SHP77 (cell line): ENCODE measurements at regions not wholly inside any gene's neighbourhood (a gene's known extent, or its start where the extent isn't known, plus 50 kb on each side); places are given as distances from the start of the nearest gene placed in this dataset.

Experiments used
- DNase-seq, 2 experiments: peaks; one replicate each; lab custom pipeline; 2025; lab: John Stamatoyannopoulos, UW

DNA sequence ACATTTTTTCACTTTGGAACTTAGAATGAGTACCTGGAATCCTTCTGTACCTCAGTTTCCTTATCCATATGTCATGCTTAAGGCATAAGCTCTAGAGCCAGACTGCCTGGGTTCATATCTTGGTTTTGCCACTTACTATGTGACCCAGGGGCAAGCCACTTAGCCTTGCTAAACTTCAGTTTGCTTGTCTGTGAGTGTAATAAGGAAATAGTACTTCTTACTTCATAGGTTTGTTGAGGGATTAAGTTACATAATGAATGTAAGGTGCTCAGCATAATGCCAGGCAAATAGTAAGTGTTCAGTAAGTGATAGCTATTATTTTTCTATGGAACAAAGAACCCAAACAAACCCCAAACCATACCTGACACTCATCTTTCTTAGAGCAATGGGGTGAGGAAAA is 225.1 kb downstream of the BCAT1 start:
- no peak for DNase-seq

DNA sequence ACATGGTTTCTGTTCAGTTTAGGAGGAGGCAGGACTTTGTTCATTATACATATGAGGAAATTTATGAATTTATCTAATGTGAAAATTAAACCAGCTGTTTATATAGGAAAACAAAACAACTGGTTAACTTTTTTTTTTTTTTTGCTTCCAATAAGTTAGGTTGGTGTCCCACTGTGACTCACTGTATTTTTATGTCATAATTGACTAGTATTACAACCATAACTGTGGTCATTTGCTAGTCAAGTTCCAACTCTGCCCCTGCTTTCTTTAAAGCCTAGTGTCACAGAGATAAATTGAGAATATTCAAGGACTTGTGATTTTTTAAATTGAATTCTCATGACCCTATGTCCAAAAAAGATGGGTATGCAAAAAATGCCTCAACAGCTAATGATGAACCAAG is 227.7 kb downstream of the BCAT1 start:
- no peak for DNase-seq

DNA sequence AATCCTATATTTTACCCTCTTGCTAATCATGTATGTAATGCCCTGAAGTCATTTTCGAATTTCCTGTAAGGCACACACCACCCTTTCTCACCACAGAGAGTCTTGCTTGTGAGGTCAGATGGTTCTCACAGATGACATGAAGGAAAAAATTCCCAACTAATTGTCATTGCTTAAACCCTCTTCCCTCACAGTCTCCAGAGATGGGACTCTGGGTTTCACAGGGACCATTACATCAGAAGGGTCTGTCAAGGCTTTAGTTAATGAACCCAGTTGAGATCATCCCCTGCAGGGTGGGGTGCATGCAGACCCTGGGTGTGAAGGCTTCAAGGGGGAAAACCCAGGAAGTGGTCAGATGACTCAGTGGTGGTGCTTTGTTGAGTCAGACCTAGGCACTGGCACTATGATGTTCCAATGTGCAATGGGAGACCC is 229.6 kb downstream of the BCAT1 start:
- DNase-seq = no peak

DNA sequence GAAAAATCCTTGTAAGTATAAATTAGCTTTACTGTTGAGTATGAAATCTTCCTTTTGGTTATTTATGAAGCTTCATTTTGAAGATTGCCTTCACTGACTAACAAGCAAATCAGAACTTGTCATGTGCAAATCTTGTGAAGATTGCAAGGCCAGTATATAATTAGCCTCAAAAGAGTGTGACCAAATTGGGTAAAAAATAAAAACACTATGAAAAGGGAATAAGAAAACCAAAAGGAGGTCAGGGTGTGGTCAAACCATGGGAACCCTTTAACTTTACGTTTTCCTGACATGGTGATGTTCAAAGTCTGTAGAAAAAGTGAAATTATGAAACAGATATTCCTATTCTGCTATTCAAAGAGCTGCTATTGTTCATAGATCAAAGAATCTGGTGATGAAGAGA is 230.3 kb downstream of the BCAT1 start:
- DNase-seq = no peak

DNA sequence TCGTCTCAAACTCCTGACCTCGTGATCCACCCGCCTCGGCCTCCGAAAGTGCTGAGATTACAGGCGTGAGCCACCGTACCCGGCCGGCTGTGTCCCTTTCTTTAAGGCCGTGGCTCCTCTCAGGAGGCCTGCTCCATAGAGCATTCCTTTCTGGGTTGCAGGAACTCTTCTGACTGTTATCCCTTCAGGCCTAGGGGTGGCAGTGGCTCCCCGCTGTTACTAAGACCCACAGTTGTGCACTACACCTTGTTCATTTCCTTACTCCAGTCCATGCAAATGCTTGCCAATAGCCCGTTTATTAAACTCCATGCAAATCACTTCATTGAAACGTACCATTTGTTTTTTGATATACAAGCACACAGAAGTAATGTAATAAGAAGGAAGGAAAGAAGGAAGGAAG is 234.7 kb downstream of the BCAT1 start:
- no peak for DNase-seq

DNA sequence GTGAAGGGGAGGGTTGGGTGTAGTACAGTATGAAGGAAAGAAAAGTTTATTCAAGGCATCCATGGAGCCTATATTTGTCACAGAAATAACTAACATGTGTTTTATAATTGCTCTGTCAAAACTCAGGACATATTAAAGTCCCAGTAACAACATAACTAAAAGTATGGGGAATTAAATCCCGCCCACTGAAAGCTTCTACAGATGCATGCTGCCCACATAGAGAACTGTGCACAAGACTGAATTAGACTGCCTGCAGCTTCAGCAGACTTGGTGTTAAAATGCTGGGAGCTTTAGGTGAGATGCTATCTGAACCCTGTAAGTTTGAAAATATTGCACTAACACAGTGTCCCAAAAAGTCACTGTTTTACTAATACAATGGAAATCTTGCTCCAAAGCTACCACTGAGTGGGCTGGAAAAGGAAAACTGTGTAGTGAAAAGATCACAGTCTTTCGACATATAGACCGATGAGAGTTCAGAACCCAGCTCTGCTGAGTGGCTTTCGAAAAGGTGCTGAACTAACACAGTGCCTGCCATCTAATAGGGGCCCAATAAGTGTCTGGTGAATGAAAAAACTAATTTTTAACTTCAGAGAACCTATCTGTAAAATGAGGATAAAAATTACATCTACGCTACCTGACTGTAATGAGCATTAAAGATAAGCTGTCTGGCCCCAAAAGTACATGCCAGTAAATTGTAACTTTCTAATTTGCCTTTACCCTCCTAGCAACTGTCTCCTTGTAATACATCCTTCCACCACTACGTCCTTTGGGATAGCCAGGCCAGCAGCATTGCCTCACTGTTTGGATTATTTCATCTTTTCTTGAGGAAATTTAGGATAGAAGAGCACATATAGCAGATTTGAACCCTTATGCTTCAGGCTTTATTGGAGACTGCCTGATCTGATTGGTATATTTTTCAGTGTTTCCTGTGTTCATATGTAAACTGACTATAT is 237.6 kb downstream of the BCAT1 start:
- no peak for DNase-seq

DNA sequence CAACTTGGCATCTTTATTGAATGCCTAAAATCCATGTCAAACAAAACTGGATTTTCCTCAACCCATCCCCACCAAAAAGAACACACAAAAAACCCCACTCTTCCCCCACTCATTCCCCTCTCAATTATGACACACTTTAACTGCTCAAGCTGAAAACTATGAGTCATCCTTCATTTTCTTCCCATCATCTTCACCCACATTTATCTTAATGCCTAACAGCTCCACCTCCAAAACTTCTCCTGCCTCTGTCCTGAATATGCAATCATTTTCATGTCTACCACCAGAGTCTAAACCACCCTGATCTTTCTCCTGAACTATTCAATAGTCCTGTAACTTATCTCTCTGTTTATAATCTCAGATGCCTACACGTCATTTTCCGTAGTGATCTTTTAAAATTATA is 239.7 kb downstream of the BCAT1 start:
- no peak for DNase-seq

DNA sequence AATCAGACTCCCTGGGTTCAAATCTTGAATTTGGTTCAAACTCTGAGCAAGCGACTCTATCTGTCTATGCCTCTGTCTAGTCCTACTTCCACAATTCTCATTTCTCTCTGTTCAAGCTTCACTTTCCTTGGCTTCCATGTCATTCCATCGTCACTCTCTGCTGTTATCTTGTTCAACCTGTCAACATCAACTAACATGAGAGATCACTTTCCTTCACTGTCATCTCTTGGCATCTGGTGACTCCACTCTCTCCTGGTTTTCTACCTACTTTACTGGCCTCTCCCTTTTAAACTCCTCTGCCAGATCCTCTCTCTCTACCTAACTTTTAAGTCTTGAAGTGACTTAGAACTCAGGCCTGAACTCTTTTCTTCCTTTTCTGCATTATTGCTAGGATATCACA is 240.2 kb downstream of the BCAT1 start:
- DNase-seq = no peak

DNA sequence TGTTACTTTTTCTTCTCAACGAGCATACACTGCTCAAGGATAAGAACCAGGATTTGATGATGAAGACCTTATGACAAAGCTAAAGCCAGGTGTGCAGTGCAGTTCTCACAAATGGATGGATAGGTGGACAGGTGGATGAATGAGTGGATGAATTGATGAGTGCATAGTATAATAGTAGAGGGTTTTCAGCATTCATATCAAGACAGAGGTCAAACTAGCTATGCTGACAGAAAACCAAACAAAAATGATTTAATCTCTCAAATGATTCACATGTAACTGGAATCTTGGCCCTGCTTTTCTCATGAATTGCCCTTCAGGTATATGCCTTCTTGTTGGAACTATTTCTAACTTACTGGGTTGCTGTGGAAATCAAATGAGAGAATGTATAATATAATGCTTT is 240.9 kb downstream of the BCAT1 start:
- DNase-seq = no peak

DNA sequence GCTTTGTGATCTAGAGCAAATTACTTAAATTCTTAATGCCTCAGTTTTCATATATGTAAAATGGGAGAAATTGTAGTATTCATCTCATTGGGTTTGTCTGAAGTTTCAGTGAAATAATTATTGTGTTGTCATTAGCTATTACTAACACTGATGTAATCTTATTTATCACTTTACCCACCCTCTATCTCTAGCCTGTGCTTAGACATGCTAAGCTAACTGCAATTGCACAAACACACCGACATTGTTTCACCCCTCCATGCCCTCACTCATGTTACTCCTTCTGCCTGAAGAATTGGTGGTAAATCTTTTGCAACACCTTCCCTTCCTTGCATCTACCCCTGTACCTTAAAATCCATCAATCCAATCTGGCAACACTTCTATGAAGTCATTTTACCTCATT is 241.6 kb downstream of the BCAT1 start:
- DNase-seq = no peak

DNA sequence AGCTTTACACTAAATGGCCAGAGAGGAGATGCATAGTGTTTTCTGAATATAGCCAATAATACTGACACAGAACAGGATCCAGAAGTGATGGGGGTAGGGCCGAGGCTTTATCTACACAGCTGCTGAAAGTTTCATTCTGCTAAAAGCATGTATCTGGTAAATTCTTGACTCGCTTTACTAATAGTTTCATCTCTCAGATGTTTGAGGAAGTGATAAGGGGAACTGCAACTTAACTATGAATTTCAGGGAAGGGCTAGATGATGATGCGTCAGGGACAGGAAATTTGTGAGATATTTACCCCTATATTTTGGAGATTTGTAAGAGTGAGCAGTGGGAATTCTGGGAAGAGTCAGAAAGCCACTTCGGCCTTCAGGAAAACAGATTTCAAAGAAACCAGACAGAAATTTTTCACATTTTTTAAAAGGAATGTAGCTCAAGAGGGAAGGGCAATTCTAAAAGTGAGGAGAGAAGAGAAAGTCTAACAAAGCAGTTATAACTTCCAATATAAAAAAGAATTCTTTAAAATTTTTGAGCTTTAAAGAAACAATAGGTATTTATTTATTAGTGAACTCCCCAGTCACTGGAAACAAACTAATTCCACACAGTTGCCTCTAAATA is 243.1 kb downstream of the BCAT1 start:
- DNase-seq = no peak

DNA sequence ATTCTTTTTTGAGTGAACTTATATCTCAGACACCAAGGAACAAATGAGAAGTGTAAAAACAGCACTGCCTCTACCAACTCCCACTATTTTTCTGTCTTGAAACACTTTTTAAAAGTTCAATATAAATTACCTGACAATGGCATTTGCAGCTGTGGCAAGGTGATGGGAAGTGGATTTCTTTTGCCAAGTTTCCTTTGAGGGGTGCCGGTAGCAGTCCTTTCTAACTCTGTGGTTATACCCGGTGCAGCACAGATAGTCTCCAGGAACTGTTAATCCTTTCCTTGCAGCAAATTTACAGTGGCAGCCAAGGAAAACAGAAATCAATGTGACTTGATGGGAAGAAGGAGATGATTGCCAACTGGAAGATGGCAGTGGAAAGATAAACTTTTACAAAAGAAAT is 243.7 kb downstream of the BCAT1 start:
- DNase-seq = no peak

DNA sequence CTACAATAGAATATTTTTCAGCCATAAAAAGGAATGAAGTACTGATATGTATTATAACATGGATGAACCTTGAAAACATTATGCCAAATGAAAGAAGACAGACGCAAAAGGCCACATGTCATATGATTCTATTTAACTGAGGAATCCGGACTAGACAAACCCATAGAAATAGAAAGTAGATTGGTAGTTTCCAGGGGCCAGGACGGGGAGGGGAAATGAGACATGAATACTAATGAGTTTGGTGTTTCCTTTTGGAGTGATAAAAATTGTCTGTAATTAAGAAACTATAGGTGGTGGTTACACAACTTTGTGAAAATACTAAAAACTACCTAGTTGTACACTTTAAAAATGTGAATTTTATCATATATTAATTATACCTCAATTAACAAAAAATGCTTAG is 247.6 kb downstream of the BCAT1 start:
- no peak for DNase-seq

DNA sequence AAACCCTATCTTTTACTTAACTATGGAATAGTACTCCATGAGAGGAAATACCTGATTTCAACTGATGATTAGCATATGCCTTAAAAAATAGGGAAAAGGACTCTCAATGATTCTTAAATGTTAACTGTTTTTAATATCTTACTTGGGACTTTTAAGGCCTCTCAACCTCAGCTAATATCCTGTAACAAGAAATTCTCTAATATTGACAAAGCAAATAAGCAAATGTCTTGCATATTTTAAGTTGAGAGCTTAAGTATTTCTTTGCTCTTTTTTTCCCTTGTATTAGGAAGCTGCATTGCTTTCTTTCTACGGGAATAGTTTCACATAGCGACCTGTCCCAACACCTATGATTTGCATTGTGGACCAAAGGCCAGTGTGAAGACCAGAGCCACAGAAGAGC is 249.9 kb downstream of the BCAT1 start:
- no peak for DNase-seq

DNA sequence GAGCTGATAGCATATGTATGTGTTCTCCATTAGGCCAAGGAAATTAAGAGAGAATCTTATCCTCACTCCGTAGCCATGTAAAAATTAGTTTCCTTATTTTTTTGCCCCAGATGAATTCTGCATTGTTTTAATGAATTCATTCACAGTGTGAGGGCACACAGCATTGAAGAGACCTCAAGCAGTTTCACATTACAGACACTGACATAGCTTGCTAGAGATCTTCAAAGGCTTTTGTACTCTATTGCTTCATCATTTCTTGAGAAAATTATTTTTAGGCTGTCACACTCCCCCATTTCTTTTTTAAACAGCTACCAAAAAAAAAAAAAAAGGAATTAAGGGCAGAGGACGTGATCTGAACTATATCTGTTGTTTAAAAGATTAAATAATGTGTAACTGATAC is 251.1 kb downstream of the BCAT1 start:
- no peak for DNase-seq

DNA sequence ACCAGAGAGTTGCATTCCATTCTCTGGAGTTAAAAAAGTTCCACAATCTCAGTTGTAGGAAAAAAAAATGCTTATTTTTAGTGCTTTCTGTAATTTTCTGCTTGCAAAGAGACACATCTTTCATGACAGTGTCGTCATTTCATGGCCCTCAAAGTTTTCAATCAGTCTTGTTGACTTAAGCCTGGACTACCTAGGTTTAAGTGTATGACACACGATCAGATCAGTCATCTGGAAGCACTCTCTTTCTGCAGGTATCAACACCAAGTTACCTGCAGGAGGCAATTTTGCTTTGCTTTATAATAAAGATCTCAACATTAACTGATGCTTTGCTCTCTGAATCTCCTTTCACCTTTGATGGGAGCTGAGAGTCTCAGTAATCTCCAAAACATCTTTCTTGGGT is 251.6 kb downstream of the BCAT1 start:
- no peak for DNase-seq

DNA sequence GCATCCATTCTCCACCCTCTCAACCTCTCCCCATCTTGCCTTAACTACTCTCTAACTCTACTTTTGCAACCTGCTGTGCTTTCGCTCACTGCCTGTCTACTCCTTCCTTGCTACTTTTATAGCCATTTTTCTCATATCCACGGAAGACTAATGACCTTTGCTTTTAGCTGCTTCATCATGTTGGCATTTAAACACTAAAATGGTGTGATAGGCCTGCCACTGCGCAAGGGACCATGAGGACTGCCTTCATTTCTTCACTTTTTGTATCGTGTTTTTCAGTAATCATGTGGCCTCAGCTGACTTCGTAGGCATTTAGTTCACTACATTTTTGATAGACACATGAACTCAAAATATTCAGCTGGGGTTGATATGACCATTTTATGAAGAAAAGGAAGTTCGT is 252.1 kb downstream of the BCAT1 start:
- DNase-seq = no peak

DNA sequence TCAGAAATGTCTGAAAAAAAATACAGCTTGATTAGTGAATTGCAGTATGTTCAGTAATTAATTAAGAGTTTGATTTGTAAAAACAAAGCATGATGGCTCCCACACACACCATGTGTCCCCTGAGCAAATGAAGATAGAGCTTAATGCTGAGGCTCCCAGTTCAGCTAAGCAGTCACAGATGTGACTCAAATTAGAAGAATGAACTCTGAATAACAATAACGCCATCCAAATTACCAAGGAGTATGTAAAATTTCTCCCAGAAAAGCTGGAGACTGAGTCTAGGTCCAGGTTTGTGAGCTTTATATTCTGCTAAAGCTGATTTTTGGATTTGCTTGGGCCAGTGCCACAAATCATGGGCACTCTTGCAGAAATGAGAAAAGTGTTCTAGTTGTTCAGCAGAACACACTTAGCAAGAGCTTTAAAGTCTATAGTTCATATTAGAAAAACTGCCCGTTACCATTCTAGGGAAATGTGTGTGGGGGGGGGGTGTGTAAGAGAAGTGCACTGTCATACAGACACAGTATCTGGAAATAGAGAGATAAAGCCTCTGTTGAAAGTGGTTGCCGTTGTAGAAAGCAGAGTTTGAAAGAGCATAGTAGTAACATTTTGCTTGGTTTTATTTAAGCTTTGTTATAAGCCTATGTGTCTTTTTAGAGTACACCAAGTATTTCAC is 253.1 kb downstream of the BCAT1 start:
- DNase-seq = no peak

DNA sequence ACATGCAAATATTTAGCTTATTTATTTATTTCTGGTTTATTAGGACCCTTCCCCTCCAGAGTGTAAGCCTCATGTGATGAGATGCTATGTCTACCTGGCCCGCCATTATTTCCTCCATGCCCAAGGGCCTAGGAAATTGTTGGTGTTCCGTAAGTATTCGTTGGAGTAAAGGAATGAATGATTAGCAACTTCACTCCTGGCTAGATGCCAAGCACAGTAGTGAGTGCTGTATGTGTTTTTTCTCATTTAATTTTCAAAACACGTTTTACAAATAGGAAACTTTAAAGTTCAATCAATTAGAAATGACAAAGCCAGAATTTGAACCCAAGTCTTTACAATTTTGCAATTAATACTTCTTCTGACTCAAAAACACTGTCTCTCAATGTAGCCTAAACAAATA is 253.8 kb downstream of the BCAT1 start:
- DNase-seq = no peak

DNA sequence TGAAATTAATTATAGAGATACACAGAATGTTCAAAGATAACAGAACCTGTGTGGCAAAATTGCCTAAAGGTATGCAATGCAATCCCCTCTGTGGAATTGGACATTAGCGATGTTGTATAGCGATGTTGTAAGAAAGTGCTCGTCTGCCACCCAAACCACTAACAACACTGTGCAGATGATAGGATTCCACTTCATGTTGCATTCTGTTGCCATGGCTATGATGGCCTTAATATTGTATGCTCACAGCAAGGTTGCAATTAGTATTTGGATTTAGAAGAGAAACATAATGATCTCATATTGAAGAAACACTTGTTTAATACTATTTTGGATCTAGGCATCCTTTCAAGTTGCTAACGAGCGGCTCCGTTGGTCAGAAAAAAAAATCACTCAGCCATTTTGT is 260.3 kb downstream of the BCAT1 start:
- DNase-seq = no peak

DNA sequence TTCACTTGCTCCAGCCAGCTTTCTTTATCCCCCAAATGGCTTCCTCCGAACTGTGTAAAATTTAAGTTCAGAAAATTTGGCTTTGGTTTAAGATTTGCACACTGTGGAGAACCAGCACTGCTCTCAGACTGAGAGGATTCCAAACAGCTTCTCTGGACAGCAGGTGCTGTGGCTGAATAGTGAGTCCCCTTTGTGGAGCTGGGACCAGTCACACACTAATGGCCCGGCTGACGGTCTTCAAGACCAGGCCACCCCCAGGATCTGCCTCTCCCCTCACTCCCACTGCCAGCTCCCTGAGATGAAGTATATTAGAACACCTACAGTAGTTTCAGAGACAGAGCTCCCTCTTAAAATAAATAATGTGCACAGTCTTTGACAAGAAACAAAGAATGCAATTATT is 267.3 kb downstream of the BCAT1 start:
- no peak for DNase-seq

DNA sequence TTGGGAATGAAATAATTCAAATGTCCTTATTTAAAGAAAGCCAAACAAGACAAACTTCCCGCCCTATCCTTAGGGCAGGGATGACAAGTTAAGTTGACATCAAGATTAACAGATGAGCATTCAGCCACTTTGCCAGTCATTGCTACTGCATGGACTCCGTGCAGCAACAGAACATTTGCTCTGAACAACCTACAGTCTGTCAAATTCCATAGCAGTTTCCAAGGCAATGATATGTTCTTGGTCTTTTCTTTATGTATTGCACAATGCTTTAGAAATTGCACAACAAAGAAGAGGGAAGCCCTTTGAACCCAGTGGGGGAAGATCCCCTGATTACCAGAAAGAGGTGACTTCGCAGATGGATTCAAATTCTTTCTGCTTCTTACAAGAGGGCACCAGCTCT is 269.8 kb downstream of the BCAT1 start:
- no peak for DNase-seq

DNA sequence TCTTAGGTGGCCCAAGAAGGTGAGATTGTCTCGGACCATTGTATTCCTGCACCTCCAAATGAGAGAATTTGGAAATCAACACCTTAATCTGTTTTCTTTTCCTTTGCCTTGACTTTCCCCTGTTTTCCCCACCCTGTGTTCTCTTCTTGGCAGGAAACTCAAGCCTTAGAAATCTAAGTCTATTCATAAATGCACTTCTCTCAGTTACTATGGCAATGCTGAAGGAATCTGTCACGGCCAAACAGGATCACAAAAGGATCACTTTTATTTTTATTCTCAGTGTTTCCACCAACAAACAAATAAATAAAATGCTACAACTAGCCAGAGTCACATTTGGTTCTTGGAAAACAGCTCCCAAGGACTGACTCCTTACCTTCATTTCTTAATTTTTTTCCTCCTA is 270.5 kb downstream of the BCAT1 start:
- DNase-seq = no peak
